OCI-M1 (cell line): ENCODE measurements at regions not wholly inside any gene's neighbourhood (a gene's known extent, or its start where the extent isn't known, plus 50 kb on each side); places are given as distances from the start of the nearest gene placed in this dataset.

Experiments
- DNase-seq: peaks from one replicate; lab custom pipeline; 2025; lab: John Stamatoyannopoulos, UW

GRCh38 chr7:13447637-13448036, 541.8 kb downstream of the ETV1 start:
- DNase-seq, result no peak

- peak; percentile 36 for DNase-seq
Measured at GRCh38 chr7:13448243-13448642, 541.2 kb downstream of the ETV1 start.

- DNase-seq, result no peak
Measured at GRCh38 chr7:13449460-13449859, 540.0 kb downstream of the ETV1 start.

- DNase-seq, result no peak
Measured at GRCh38 chr7:13454916-13455592, 534.4 kb downstream of the ETV1 start.

GRCh38 chr7:13457790-13458189, 531.7 kb downstream of the ETV1 start:
- DNase-seq, result no peak

- no peak for DNase-seq
Measured at GRCh38 chr7:13466874-13467547, 522.5 kb downstream of the ETV1 start.

- no peak for DNase-seq
Measured at GRCh38 chr7:13476881-13477444, 512.5 kb downstream of the ETV1 start.

- DNase-seq, result no peak
Measured at GRCh38 chr7:13489386-13489785, 500.1 kb downstream of the ETV1 start.

GRCh38 chr7:13496976-13497375, 492.5 kb downstream of the ETV1 start:
- peak; percentile 28 for DNase-seq

- DNase-seq, result no peak
Measured at GRCh38 chr7:13508586-13508985, 480.9 kb downstream of the ETV1 start.

GRCh38 chr7:13518738-13519137, 470.7 kb downstream of the ETV1 start:
- DNase-seq, result no peak

GRCh38 chr7:13524076-13524475, 465.4 kb downstream of the ETV1 start:
- no peak for DNase-seq

GRCh38 chr7:13532028-13532753, 457.3 kb downstream of the ETV1 start:
- DNase-seq, result peak; percentile 69

- DNase-seq, result no peak
Measured at GRCh38 chr7:13538669-13539068, 450.8 kb downstream of the ETV1 start.

- peak; percentile 52 for DNase-seq
Measured at GRCh38 chr7:13540429-13540828, 449.0 kb downstream of the ETV1 start.

GRCh38 chr7:13541326-13541725, 448.1 kb downstream of the ETV1 start:
- DNase-seq, result no peak

GRCh38 chr7:13542451-13542850, 447.0 kb downstream of the ETV1 start:
- DNase-seq, result no peak

GRCh38 chr7:13551503-13551902, 438.0 kb downstream of the ETV1 start:
- DNase-seq, result no peak

GRCh38 chr7:13560441-13560840, 429.0 kb downstream of the ETV1 start:
- DNase-seq, result peak; percentile 14

GRCh38 chr7:13563257-13563656, 426.2 kb downstream of the ETV1 start:
- DNase-seq, result no peak

GRCh38 chr7:13563680-13564079, 425.8 kb downstream of the ETV1 start:
- DNase-seq, result no peak

- DNase-seq, result no peak
Measured at GRCh38 chr7:13577566-13578145, 411.8 kb downstream of the ETV1 start.
